GM21723 (cell line): ENCODE measurements at regions not wholly inside any gene's neighbourhood (a gene's known extent, or its start where the extent isn't known, plus 50 kb on each side); places are given as distances from the start of the nearest gene placed in this dataset.

ENCODE experiments used
- ATAC-seq: cut with Tn5 transposase; IDR thresholded peaks from one replicate; pipeline ENCODE4 v1.9.1; 2021; ENCODE audit warnings: mild to moderate bottlenecking, moderate library complexity; ENCODE audit not compliant: unreplicated experiment

DNA sequence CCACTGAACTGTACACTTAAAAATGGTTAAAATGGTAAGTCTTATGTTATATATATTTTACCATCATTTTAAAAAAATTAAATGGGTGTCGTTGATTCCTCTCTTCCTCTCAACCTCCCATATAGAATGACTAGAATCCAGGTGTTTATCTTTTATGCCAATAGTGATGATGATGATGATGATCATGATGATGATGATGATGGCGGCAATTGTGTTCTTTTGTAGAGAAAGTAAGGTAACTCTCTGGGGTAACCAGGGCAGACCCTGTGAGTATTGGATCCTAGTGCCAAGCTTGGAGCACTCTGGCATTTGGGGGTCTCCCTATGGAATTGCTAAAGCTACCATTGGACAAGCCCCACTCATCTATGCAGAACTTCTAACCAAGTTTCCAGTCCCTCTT is 113.6 kb downstream of the GLI2 start:
- ATAC-seq: no peak

DNA sequence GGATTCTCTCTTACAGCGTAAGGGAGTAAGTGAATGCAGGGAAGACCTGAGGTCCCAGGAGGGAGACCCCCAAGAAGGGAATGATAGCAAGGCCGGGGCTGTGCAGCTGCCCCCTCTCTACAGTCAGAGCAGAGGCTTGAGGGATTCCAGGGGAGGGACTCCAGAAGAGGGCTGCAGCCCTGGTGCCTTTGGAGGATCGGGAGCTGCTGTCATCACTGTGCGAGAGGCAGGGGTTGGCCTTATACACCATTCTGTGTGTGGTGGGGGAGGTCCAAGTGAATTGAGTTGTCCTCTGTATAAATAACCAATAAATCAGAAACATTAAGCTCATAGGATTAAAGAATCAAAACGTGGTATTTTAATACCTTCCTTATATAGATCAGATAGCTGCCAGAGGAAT is 114.9 kb downstream of the GLI2 start:
- ATAC-seq: no peak

DNA sequence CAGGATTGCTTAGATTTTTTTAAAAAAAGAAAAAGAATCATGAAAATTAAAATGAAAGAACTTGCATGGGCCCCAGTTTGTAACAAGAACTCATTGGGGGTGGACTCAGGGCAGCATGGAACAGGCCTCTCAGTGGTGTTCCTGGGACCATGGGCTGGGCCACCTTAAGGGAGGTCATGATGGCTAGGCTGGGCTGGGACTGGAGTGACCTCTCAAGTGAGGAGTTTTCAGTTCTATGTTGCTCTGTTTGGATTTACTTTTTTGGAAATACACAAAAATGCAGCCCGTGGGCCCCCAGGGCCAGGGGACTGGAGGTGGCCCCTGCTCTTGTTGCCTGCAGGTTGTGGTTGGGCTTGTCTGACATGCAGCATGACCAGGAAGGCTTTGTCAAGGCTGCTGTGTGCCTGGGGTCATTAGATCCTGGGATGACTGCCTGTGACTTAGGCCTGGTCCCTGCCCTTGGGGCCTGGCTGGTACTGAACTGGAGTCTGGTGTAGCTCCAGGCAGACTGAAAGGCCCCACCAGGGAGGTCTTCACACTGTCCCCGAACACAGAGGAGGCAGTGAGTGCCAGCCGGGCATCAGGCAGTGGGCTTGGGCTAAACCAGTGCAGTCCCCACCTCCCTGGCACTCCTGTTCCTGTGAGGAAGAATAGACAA is 115.6 kb downstream of the GLI2 start:
- ATAC-seq: no peak

DNA sequence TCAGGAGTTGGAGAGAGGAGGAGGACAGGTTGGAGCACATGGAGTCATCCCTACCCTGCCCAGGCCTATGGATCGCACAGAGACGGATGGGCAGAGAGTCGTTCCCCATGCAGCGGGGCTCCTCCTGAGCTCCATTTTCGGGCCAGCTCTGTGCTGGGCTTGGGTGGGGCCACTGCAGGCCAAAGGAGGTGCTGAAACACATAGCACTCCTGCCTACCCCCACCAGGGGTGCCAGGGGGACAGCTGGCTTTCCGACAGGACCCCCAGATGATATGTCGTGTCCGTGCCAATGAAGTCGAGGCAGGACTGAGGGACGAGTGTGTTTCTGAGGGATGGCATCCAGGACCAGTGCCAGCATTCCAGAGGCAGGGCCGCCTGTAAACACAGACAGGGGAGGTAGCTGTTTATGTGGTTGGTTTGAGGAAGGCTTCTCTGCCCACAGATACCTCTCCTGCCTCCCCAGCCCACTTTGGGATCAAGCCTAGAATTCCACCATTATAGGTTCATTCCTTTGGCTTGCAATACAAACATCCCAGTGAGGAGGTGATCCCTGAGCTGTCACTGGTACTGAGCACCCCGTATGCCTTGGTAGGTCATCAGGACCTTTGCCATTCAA is 116.6 kb downstream of the GLI2 start:
- no peak for ATAC-seq

DNA sequence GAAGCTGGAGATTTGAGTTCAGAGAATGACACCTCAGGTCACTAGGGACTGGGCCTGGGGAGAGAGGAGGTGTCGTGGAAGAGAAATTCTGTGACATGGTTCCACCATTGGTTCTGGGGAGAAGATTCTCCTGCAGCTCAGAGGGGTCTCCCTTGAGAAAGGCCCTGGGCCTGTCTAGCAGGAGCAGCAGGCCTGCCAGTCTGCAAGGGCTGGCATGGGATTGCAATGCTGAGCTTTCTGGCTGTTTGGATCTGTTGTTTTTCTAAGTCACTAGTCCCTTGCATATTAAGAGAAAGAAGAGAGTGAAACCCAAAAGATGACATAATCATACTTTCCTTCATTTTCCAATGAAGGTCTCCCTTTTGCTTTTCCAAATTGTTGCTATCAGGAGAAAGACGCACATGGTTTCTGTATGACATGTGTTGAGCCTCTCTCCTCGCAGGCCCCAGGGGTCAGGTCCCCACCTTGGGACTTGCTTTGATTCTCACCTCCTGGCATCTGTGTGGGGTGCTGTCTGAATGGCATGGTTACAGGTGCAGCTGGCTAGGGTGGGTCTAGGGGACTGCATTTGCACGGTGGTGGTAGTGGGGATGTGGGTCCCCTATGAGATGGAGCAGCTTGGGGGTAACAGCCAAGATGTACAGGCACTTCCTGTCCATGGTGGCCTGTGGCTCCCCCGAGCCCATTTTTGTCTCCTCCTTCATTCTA is 117.8 kb downstream of the GLI2 start:
- no peak for ATAC-seq

DNA sequence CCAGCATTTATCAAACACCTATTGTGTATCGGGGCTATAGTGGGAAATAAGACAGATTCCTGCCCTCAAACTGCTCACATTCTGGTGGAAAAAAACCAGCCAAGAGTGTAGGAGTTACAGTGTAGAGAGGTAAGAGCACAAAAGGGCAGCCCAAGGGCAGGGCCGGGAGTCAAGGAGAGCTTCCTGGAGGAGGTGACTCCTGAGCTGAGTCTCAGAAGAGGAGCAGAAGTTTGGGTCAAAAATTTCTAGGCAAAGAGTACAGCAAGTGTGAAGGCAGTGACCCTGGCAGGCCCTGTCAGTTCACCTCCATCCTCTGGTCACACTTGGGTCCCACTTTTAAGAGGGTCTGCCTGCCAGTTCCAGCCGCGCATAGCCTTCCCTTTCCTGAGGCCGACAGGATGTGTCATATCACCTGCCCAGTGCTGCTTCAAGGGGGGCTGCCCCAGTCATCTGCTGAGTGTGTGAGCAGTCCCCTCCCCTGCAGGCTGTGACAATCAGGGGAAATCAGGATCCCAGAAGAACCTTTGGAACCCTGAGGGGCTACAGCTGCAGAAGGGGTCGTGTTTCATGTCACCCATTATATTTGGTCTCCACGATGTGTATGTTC is 118.4 kb downstream of the GLI2 start:
- ATAC-seq: no peak

DNA sequence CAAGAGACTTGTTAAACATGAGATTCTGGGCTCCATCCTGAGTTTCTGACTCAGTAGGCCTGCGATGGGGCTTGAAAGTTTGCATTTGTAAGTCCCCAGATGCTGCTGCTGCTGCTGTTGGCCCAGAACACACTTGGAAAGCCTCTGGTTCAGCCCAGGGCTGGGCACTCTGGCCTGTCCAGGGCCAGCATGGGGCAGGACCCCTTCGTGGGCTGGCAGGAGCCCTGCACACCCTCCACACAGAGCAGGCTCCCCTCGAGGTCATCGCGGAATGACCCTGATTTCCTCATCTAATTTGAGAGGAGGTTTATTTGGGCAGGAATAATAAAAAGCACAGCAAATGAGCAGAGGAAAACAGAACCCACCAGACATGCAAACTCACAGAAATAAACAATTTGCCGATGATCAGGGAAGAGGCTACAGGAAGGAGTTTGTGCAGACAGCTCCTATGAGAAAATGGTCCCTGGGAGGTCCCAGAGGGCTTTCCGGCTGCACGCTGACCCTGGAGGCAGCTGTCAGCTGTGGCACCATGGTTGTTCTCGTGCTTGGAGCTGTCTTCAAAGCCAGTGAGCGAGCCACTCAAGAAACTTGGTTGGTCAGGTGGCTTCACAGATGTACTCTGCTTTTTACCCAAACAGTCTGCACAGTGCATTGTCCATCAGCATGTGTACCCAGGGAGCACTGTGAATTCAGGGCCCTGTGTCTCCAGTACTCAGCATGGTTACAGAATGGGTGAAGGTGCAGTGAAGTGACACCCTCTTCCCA is 119.3 kb downstream of the GLI2 start:
- no peak for ATAC-seq

DNA sequence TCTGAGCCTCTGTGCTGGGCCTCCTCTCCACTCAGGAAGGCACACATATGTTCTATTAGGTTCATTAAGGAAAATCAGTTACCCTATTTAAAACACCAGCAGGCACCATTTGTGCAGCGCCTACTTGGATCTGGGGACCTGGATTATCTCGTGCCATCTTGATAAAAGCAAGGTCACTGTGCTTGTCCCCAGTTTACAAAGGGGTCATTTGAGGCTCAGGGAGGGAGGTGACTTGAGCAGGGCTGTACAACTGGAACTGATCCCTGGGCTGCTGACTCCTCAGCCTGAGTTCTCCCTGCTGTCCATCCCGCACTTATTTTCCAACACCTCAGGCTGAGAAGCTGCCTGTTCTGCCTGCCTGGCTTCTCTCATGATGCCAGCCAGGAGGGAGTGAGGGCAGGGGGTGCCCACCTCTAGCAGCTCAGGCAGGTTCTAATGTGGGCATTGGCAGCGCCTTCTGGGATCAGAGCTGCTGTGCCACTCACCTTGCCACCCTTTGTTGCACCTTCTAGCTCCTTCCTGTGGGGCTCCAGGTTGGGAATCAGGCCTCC is 120.3 kb downstream of the GLI2 start:
- ATAC-seq: no peak

DNA sequence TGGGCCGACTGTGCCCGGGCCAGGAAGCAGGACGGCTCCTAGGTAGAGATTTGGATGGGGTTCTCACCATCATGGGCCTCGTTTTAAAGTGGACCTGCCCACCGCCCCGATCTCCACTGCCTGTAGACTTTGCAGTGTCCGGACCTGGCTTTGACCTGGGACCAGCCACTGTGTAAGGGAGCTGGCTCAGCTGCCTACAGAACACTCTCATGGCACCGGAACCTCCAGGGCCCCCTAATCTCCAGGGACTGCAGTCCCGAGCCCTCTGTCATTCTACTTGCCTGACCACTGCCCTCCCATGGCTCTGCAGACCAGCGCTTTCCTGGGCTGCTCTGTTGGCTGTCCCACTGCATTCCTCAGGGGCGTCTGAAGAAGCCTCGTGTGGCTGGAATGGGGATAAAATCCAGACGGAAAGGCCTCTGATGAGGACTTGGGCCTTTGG is 120.8 kb downstream of the GLI2 start:
- ATAC-seq: no peak

DNA sequence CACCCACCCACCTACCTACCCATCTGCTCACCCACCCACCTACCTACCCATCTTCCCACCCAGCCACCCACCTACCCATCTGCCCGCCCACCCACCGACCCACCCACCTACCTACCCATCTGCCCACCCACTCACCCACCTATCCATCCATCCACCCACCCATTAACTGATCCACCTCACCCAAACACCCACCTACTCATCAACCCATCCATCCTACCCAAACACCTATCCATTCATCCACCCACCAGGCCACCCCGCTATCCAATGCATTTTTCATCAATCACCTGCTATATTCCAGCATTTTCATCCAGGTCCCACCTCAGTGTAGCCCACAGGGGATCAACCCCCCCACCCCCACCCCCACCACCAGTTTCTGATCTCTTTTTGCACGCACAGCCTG is 121.8 kb downstream of the GLI2 start:
- no peak for ATAC-seq

DNA sequence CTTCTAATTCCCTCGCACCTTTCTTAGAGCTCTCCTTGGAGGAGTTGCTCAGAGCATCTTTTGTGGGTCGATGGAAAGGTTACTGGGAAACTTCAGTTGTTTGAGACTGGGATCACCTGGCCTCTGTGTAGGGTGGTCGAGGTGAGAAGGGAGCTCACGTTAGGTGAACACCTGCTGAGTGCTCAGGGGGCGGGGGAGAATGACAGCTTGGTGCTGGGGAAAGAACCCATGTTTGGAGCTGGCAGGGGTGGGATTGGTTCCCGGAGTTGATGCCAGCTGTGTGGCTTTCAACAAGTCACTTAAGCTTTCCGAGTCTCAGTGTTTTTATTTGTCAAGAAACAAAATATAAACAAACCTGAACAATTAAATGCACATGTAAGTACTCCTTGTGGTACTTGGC is 122.3 kb downstream of the GLI2 start:
- no peak for ATAC-seq

DNA sequence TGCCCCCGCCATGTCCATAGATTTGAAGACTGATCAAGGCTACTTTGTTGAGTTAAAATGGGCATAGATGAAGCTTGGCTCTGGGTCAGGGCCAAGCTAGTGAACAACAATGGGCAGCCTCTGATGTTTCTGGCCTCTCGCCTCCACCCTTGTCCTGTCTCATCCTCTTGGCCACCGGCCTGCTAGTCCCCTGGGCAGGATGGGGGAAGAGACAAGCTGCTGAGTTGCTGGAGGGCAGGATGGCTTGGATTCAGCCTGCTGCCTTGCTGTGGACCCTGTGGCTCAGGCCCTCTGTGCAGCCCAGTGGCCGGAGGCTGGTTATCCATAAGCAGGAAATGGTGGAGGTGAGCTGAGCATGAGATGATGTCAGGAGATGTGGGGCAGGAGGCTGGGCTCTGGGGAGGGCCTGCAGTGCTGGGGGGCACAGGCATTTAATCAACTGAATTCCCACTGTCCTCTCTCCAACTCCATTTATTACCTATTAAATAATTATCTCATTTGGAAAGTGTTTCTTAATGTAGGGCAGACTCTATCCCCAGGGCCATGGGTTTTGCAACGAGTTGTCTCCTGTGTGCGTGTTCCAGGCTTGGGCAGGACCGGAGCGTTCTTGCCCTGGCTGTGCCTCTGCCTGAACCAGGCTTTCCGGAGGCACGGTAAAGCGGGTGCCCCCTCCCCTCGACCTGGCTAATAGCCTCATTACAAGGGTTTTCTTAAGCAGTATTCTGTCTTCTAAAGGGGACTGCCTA is 122.9 kb downstream of the GLI2 start:
- no peak for ATAC-seq

DNA sequence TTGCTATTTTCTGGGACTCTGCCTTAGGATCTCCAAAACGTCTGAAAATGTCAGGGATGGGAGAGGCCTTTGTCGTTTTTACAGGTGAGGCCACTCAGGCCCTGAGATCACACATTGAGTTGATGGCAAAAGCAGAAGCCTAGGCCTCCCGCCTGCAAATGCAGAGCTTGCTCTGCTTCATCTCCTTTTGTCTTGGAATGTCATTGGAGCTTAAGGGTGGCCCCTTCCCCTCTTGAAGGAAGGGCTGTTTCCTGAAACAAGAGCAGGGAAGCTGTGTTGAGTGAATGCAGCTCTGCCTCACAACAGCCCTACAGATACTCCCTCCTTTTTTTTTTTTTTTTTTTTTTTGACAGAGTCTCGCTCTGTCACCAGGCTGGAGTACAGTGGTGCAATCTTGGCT is 123.5 kb downstream of the GLI2 start:
- no peak for ATAC-seq

DNA sequence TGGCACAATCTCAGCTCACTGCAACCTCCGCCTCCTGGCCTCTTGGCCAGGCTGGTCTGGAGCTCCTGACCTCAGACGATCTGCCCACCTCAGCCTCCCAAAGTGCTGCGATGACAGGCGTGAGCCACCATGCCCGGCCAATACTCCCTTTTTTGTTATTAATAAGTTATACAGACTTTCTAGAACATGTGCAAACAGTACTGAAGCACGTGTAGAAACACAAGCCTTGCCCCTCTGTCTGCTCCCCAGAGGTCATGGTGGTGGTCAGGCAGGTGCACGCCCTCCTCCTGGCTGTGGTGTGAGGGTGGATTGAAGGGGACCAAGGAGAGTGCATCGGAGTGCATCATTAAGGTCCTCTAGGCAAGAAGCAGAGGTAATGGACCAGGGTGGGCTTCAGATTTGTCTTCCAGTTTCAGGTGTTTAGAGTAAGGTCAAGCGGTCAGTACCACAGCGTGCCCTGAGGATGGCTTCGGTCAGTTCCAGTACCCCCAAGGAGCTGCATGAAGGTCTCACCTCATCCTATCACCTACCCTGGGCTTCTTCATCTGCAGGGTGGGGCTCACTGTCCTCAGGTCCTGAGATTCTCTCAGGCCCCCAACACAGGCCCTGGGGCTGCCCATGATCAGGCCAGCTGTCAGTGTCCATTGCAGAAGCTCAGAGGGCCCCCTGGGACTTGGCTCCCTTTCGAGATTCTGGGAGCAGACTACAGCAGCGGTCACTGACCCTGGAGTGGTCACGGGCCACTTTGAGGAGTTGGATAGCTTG is 124.3 kb downstream of the GLI2 start:
- no peak for ATAC-seq

DNA sequence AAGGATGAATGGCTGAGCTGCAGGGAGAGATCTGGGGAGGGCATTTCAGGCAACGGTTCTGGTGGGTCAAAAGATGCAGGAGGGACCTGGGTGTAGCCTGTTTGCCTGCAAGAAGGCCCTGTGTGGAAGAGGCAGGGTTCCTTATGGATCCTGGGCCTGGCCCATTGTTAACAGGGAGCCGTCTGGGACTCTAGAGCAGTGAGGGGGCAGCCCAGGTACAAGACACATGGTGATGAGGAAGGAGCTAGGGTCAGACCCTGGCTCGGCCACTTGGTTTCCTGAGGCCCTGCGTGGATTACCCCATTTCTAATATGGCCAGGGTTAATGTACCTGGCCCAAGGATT is 124.9 kb downstream of the GLI2 start:
- ATAC-seq: no peak

DNA sequence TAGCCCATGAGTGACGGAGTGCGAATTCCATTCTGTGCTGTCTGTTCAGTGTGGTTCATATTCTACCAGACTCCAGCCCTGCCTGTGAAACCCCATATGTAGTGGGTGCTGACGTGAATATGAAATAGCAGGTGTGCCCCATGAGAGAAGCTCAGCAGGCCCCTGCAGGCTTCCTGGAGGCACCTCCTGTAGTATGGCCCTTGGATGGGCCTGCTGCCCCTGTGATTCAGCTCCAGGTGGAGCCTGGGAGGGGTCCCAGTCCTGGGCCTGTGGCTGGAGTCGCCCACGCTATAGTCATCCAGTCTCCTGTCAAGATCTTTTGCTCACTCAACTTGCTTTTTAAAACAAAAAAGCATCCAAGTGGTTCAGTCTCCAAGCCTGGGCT is 125.5 kb downstream of the GLI2 start:
- no peak for ATAC-seq

DNA sequence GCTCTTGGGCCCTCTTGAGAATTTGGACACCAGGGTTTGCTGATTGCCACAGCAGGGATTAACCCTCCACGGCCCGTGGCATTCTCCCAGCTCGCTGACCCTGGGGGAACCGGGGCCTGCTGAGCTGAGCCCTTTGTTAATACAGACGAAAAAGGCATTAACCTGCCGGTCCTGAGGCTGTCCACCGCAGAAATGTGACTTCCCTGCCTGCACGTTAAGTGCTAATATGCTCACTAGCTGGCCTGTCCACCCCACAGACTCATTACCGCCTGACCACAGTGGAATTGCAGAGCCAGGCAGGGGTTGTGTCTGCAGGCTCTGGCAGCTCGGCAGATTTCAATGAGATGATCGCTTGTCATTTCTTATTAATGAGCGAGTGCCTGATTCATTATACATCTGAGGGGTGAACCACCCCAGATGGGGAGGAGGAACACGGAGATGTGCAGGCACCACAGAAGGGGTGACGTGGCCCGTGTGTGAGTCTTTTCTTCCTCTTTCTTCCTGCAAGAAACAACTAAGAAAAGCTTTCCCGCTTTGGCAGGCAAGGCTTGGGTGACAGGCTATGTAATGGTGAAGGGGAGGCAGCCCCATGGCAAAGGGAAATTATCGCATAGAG is 126.0 kb downstream of the GLI2 start:
- ATAC-seq: no peak

DNA sequence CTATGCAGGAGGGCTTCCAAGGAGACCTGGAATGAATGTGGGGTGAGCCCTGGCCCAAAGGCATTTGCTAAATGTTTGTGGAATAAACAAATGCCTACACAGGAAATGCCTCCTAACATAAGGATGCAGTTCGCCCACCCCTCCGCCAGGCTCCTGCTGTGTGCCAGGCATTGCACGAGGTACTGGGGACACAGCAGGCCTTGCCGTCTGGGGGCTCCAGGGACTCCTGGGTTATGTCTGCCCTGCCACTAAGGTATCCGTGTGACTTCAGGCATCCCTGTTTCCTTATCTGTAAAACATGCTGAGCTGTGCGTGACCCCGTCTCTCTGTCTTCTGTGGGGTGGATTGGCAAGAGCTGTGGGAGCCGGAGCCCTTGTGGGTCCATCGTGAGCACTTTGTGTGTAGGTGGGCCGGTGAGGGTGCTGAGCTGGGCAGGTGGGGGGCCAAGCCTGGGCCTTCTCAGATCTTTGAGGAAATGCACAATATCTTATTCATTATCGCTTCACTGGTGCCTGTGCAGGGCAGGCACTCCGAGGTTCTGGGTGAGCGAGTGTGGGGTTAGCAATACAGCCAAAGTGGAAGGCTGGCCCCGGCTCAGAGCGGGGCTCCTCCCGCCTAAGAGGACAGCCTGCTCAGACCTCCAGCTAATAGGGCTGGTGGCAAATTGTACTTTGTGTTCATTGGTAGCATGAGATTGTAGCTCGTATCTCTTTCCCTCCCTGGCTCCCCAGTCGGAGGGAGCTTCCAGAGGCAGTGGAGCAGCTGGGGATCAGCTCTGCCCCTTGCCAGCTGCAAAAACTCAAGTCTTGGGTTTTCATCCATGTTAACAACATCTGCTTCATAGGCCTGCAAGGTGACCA is 126.8 kb downstream of the GLI2 start:
- ATAC-seq: no peak
